ENCODE measurements at regions not wholly inside any gene's neighbourhood (a gene's known extent, or its start where the extent isn't known, plus 50 kb on each side); places are given as distances from the start of the nearest gene placed in this dataset.
"Not testable (repeated sequence)": the region's sequence is repeated elsewhere in the genome, so short reads cannot be mapped to it uniquely, and the experiment has no call there.

DNA sequence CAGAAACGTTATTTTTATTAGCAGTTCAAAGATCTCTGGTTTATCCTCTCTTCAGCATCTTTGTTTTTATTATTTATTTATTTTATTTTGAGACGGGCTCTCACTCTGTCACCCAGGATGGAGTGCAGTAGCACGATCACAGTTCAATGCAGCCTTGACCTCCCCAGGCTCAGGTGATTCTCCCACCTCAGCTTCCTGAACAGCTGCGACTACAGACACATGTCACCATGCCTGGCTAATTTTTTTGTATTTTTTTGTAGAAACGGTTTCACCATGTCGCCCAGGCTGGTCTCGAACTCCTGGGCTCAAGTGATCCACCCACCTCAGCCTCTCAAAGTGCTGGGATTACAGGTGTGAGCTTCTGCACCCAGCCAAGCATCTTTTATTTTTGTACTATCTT lies 147.7 kb downstream of the CDRT15L2 start:
- H3K36me3 ChIP-seq (ENCODE audit: control insufficient read depth in 2 of 2, insufficient read depth in 2 of 2, low read length in 1 of 2); H3K9me3 ChIP-seq (ENCODE audit: control insufficient read depth in 2 of 2, insufficient read depth in 1 of 2, low read depth in 1 of 2, low read length in 1 of 2); H3K4me1 ChIP-seq (ENCODE audit: control insufficient read depth in 2 of 2, insufficient read depth in 2 of 2, low read length in 1 of 2); H3K4me3 ChIP-seq (ENCODE audit: low read depth in 1 of 2, low read length in 2 of 2); H3K27me3 ChIP-seq (ENCODE audit: control insufficient read depth in 1 of 2, insufficient read depth in 2 of 2, low read length in 2 of 2); H3K27ac ChIP-seq (ENCODE audit: low read depth in 2 of 2, low read length in 1 of 2): not testable (repeated sequence)
- WGBS, 2 donors: 75 to 80% methylated on average over 7 of the region's 7 CpGs

DNA sequence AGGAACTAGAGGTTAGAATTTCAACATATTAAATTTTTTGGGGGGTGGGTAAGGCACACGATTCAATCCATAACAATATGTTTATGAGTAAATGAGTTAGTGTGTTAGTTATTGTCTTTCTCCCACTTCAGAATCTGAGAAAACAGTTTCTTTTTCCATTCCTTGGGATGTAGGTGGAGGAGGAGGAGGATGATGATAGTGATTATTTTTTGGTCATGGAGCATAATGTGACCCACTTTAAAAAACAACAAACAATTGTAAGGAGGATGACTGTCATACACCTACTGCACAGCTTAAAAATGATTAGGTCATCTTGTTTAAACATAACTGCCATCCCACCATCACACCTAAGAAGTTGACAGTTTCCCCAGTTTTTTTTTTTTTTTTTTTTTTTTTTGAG lies 148.7 kb downstream of the CDRT15L2 start:
- Histone ChIP-seq H3K27me3 (ENCODE audit: control insufficient read depth in 1 of 2, insufficient read depth in 2 of 2, low read length in 2 of 2) (no peaks in the 10 kb centered on the region), H3K4me1 (ENCODE audit: control insufficient read depth in 2 of 2, insufficient read depth in 2 of 2, low read length in 1 of 2) (no peaks in the 10 kb centered on the region), H3K36me3 (ENCODE audit: control insufficient read depth in 2 of 2, insufficient read depth in 2 of 2, low read length in 1 of 2) (no peaks in the 10 kb centered on the region), H3K9me3 (ENCODE audit: control insufficient read depth in 2 of 2, insufficient read depth in 1 of 2, low read depth in 1 of 2, low read length in 1 of 2) (no peaks in the 10 kb centered on the region), H3K27ac (ENCODE audit: low read depth in 2 of 2, low read length in 1 of 2) (no peak overlapping the region), H3K4me3 (ENCODE audit: low read depth in 1 of 2, low read length in 2 of 2) (no peak overlapping the region)
- WGBS, 2 donors: 67 to 90% methylated on average over 1 of the region's 1 CpG

DNA sequence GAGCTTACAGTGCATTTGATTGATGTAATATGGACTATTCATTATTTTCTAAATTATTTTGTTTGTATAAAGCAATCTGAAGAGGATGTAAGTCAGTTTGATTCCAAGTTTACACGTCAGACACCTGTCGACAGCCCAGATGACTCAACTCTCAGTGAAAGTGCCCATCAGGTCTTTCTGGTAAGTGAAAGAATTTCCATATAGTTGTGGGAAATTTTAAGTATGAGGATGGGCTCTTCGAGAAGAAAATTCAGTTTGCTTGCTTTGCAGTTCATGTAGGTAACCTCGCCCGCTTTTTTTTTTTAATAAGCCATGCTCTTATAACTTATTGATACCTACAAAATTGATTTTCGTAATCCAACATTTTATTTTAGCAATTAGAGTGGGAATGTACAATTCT lies 151.6 kb downstream of the CDRT15L2 start:
- not testable (repeated sequence) for H3K27ac ChIP-seq (ENCODE audit: low read depth in 2 of 2, low read length in 1 of 2); H3K36me3 ChIP-seq (ENCODE audit: control insufficient read depth in 2 of 2, insufficient read depth in 2 of 2, low read length in 1 of 2); H3K4me1 ChIP-seq (ENCODE audit: control insufficient read depth in 2 of 2, insufficient read depth in 2 of 2, low read length in 1 of 2); H3K9me3 ChIP-seq (ENCODE audit: control insufficient read depth in 2 of 2, insufficient read depth in 1 of 2, low read depth in 1 of 2, low read length in 1 of 2); H3K27me3 ChIP-seq (ENCODE audit: control insufficient read depth in 1 of 2, insufficient read depth in 2 of 2, low read length in 2 of 2); H3K4me3 ChIP-seq (ENCODE audit: low read depth in 1 of 2, low read length in 2 of 2)
- 73% methylated on average over 6 of the region's 6 CpGs for WGBS, 2 donors

GRCh38 chr17:20733923-20734322 lies 154.4 kb downstream of the CDRT15L2 start:
- no peaks in the 10 kb centered on the region for H3K4me1 ChIP-seq (ENCODE audit: control insufficient read depth in 2 of 2, insufficient read depth in 2 of 2, low read length in 1 of 2)
- 88% methylated on average over 13 of the region's 13 CpGs for WGBS, 2 donors

DNA sequence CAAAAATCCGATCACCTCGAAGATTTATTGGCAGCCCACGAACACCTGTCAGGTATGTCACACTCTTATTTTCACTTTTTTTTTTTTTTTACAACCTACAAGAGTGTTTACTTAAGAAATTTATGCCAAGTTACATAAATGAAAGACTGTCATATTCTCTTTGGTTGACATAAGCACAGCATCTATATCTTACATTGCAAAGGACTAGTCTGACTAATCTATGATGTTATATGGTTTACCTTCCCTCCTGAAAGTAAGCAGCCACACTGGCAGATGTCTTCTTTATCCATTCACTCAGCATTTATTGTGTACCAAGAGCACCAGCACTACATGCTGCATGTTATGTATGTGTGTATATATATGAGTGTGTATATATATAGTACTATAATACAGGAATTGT lies 156.3 kb downstream of the CDRT15L2 start:
- 58 to 70% methylated on average over 3 of the region's 3 CpGs for WGBS, 2 donors
- no peak overlapping the region for H3K27ac ChIP-seq (ENCODE audit: low read depth in 2 of 2, low read length in 1 of 2)
- H3K4me3 ChIP-seq (ENCODE audit: low read depth in 1 of 2, low read length in 2 of 2): no peak overlapping the region
- no peaks in the 10 kb centered on the region for H3K9me3 ChIP-seq (ENCODE audit: control insufficient read depth in 2 of 2, insufficient read depth in 1 of 2, low read depth in 1 of 2, low read length in 1 of 2)
- H3K4me1 ChIP-seq (ENCODE audit: control insufficient read depth in 2 of 2, insufficient read depth in 2 of 2, low read length in 1 of 2): no peaks in the 10 kb centered on the region
- H3K36me3 ChIP-seq (ENCODE audit: control insufficient read depth in 2 of 2, insufficient read depth in 2 of 2, low read length in 1 of 2): no peaks in the 10 kb centered on the region
- no peaks in the 10 kb centered on the region for H3K27me3 ChIP-seq (ENCODE audit: control insufficient read depth in 1 of 2, insufficient read depth in 2 of 2, low read length in 2 of 2)

More at GRCh38 chr17:20733923-20734322, 154.4 kb downstream of the CDRT15L2 start:
- H3K36me3 ChIP-seq (ENCODE audit: control insufficient read depth in 2 of 2, insufficient read depth in 2 of 2, low read length in 1 of 2): no peaks in the 10 kb centered on the region
- H3K27me3 ChIP-seq (ENCODE audit: control insufficient read depth in 1 of 2, insufficient read depth in 2 of 2, low read length in 2 of 2): no peaks in the 10 kb centered on the region
- H3K4me3 ChIP-seq (ENCODE audit: low read depth in 1 of 2, low read length in 2 of 2): no peak overlapping the region
- no peak overlapping the region for H3K27ac ChIP-seq (ENCODE audit: low read depth in 2 of 2, low read length in 1 of 2)
- H3K9me3 ChIP-seq (ENCODE audit: control insufficient read depth in 2 of 2, insufficient read depth in 1 of 2, low read depth in 1 of 2, low read length in 1 of 2): no peaks in the 10 kb centered on the region

DNA sequence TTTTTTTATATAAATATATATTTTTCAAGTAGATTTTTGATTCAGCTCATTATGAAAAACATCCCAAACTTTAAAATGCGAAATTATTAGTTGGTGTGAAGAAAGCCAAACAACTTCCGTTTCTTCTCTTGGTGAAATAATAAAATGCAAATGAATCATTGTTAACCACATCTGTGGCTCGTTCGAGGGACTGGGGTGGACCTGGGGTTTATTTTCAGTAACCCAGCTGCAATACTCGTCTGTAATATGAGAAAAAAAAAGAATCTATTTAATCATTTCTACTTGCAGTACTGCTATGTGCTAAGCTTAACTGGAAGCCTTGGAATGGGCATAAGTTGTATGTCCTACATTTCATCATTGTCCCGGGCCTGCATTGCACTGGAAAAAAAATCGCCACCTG lies 158.1 kb downstream of the CDRT15L2 start:
- not testable (repeated sequence) for H3K36me3 ChIP-seq (ENCODE audit: control insufficient read depth in 2 of 2, insufficient read depth in 2 of 2, low read length in 1 of 2); H3K9me3 ChIP-seq (ENCODE audit: control insufficient read depth in 2 of 2, insufficient read depth in 1 of 2, low read depth in 1 of 2, low read length in 1 of 2); H3K27ac ChIP-seq (ENCODE audit: low read depth in 2 of 2, low read length in 1 of 2); H3K4me1 ChIP-seq (ENCODE audit: control insufficient read depth in 2 of 2, insufficient read depth in 2 of 2, low read length in 1 of 2); H3K27me3 ChIP-seq (ENCODE audit: control insufficient read depth in 1 of 2, insufficient read depth in 2 of 2, low read length in 2 of 2); H3K4me3 ChIP-seq (ENCODE audit: low read depth in 1 of 2, low read length in 2 of 2)
- WGBS, 2 donors: 79 to 80% methylated on average over 7 of the region's 7 CpGs

- peaks cover 0 to 2% of the 10 kb centered on the region in 2 donors for H3K9me3 ChIP-seq (ENCODE audit: control insufficient read depth in 2 of 2, insufficient read depth in 1 of 2, low read depth in 1 of 2, low read length in 1 of 2)
- WGBS, 2 donors: 88 to 89% methylated on average over 8 of the region's 8 CpGs
- no peak overlapping the region for H3K27ac ChIP-seq (ENCODE audit: low read depth in 2 of 2, low read length in 1 of 2)
- no peaks in the 10 kb centered on the region for H3K27me3 ChIP-seq (ENCODE audit: control insufficient read depth in 1 of 2, insufficient read depth in 2 of 2, low read length in 2 of 2)
- no peaks in the 10 kb centered on the region for H3K4me1 ChIP-seq (ENCODE audit: control insufficient read depth in 2 of 2, insufficient read depth in 2 of 2, low read length in 1 of 2)
- no peaks in the 10 kb centered on the region for H3K36me3 ChIP-seq (ENCODE audit: control insufficient read depth in 2 of 2, insufficient read depth in 2 of 2, low read length in 1 of 2)
- no peak overlapping the region for H3K4me3 ChIP-seq (ENCODE audit: low read depth in 1 of 2, low read length in 2 of 2)
Observed at GRCh38 chr17:20771104-20771503, 191.6 kb downstream of the CDRT15L2 start.

GRCh38 chr17:20774472-20775135 lies 195.1 kb downstream of the CDRT15L2 start:
- 79% methylated on average over 4 of the region's 4 CpGs for WGBS, 2 donors
- H3K4me1 ChIP-seq (ENCODE audit: control insufficient read depth in 2 of 2, insufficient read depth in 2 of 2, low read length in 1 of 2): no peaks in the 10 kb centered on the region

DNA sequence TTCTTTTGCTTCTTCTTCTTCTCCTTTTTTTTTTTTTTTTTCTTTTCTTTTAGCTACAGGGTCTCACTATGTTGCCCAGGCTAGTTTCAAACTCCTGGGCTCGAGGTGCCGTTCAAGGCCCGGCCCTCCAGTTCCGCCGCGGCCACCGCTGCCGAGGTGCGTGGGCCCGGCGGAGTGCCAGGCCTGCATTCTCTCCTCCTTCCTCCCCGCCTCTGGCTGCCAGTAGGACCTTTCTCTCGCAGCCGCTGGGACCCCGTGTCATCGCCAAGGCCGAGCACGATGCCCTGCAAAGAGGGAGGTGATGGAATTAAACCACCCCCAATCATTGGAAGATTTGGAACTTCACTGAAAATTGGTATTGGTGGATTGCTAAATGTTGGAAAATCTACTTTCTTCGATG lies 195.8 kb downstream of the CDRT15L2 start:
- WGBS, 2 donors: 94 to 95% methylated on average over 19 of the region's 19 CpGs
- no peak overlapping the region for H3K27ac ChIP-seq (ENCODE audit: low read depth in 2 of 2, low read length in 1 of 2)
- H3K4me3 ChIP-seq (ENCODE audit: low read depth in 1 of 2, low read length in 2 of 2): no peak overlapping the region
- H3K9me3 ChIP-seq (ENCODE audit: control insufficient read depth in 2 of 2, insufficient read depth in 1 of 2, low read depth in 1 of 2, low read length in 1 of 2): peaks cover 0 to 2% of the 10 kb centered on the region in 2 donors
- no peaks in the 10 kb centered on the region for H3K36me3 ChIP-seq (ENCODE audit: control insufficient read depth in 2 of 2, insufficient read depth in 2 of 2, low read length in 1 of 2)
- no peaks in the 10 kb centered on the region for H3K27me3 ChIP-seq (ENCODE audit: control insufficient read depth in 1 of 2, insufficient read depth in 2 of 2, low read length in 2 of 2)
- no peaks in the 10 kb centered on the region for H3K4me1 ChIP-seq (ENCODE audit: control insufficient read depth in 2 of 2, insufficient read depth in 2 of 2, low read length in 1 of 2)

More at GRCh38 chr17:20774472-20775135, 195.1 kb downstream of the CDRT15L2 start:
- H3K9me3 ChIP-seq (ENCODE audit: control insufficient read depth in 2 of 2, insufficient read depth in 1 of 2, low read depth in 1 of 2, low read length in 1 of 2): peaks cover 0 to 2% of the 10 kb centered on the region in 2 donors
- H3K27me3 ChIP-seq (ENCODE audit: control insufficient read depth in 1 of 2, insufficient read depth in 2 of 2, low read length in 2 of 2): no peaks in the 10 kb centered on the region
- H3K27ac ChIP-seq (ENCODE audit: low read depth in 2 of 2, low read length in 1 of 2): no peak overlapping the region
- H3K36me3 ChIP-seq (ENCODE audit: control insufficient read depth in 2 of 2, insufficient read depth in 2 of 2, low read length in 1 of 2): no peaks in the 10 kb centered on the region
- no peak overlapping the region for H3K4me3 ChIP-seq (ENCODE audit: low read depth in 1 of 2, low read length in 2 of 2)

- no peak overlapping the region for H3K27ac ChIP-seq (ENCODE audit: low read depth in 2 of 2, low read length in 1 of 2)
- 92 to 94% methylated on average over 10 of the region's 10 CpGs for WGBS, 2 donors
Observed at GRCh38 chr17:20779521-20779920, 200.0 kb downstream of the CDRT15L2 start.

More at GRCh38 chr17:20779521-20779920, 200.0 kb downstream of the CDRT15L2 start:
- Histone ChIP-seq H3K4me1 (ENCODE audit: control insufficient read depth in 2 of 2, insufficient read depth in 2 of 2, low read length in 1 of 2) (no peaks in the 10 kb centered on the region), H3K36me3 (ENCODE audit: control insufficient read depth in 2 of 2, insufficient read depth in 2 of 2, low read length in 1 of 2) (no peaks in the 10 kb centered on the region), H3K4me3 (ENCODE audit: low read depth in 1 of 2, low read length in 2 of 2) (no peak overlapping the region), H3K9me3 (ENCODE audit: control insufficient read depth in 2 of 2, insufficient read depth in 1 of 2, low read depth in 1 of 2, low read length in 1 of 2) (no peaks in the 10 kb centered on the region), H3K27me3 (ENCODE audit: control insufficient read depth in 1 of 2, insufficient read depth in 2 of 2, low read length in 2 of 2) (peaks cover 0 to 4% of the 10 kb centered on the region in 2 donors)
